ENCODE measurements at regions not wholly inside any gene's neighbourhood (a gene's known extent, or its start where the extent isn't known, plus 50 kb on each side); places are given as distances from the start of the nearest gene placed in this dataset.

DNA sequence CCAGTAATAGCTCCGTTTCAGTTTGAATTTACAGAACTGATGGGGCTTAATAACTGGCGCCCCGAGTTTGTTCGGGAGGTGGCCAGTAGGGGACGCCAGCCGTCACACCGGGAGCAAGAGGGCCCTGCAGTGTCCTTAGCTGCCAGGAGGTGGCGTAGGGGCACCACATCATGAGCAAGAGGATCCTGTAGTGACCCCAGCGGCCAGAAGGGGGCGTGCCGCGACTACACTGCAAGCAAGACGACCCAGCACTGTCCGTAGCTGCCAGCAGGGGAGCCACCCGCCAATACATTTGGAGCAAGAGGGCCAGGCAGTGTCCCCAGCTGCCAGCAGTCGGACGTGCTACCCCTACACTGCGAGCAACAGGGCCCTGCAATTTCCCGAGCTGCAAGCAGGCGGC lies 663.7 kb upstream of the B3GAT1 start:
- peak; percentile 1 for DNase-seq (ENCODE audit: low read depth)

GRCh38 chr11:135074397-135074998 lies 662.5 kb upstream of the B3GAT1 start:
- no peak for DNase-seq (ENCODE audit: low read depth)

DNA sequence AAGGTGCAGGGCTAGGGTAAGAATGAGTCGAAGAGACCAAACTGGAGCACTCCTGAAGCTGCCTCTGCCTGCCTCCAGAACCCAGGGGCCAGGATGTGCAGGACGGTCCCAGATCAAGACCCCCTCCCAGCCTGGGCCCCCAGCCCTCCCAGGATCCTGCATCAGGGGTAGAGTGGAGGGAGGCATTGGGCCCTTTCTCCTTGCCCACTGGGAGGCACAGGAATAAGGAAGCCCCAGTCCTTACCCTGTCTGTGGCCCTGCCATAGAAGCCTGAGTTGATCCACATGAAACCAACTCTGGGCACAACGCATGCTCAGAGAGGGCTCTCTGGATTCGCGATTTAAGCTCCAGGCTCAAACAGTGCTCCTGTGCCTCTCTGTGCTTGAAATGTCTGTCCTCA lies 661.8 kb upstream of the B3GAT1 start:
- no peak for DNase-seq (ENCODE audit: low read depth)

DNA sequence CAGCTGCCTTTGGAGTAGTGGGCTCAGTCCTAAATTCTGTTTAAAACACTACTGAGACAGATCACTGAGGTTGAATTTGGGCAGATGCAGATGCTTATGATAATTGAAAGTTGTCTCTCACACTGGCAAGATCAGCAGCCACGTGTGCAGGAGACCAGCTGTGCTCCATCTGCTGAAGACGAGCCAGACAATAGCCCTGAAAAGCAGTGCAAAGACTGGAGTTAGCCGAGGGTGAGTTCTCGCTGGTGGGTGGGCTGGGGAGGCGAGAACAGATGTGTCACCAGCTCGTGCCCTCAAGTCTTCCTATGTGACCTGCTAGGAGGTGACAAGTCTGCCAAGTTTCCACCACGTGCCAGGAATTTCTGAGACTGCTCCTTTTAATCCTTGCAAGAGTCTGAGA lies 661.3 kb upstream of the B3GAT1 start:
- DNase-seq (ENCODE audit: low read depth), result no peak

DNA sequence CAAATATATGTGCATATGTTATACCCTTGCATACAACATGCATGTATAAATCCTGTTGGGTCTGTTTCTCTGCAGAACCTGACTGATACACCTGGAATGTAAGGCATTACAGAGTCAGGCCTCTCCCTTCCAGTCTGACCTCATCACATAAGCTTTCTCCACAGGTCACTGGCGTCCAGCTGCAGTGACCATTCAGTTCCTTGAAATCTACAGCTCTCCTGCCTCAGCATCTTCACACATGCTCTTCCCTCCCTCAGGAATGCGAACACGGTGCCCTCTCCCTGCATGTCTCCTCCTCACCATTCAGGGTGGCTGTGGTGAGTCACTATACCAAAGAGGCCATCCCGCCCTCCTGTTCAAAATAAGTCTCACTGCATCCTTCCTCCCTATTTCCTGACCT lies 657.8 kb upstream of the B3GAT1 start:
- no peak for DNase-seq (ENCODE audit: low read depth)

DNA sequence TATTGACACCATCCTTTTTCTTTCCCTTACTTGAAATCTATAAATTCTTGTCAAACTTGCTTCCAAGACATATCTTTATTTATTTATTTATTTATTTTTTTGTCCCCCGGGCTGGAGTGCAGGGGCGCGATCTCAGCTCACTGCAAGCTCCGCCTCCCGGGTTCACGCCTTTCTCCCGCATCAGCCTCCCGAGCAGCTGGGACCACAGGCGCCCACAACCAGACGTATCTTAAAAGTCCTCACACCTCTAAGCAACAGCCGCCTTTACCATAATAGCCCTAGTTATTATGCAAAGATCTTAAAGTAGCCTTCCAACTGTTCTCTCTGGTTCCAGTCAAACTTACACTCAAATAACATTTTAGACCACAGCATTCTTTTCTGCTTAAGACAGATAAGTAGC lies 657.0 kb upstream of the B3GAT1 start:
- DNase-seq (ENCODE audit: low read depth), result no peak

- no peak for DNase-seq (ENCODE audit: low read depth)
Measured at GRCh38 chr11:135062994-135063393, 651.0 kb upstream of the B3GAT1 start.

- DNase-seq (ENCODE audit: low read depth), result no peak
Measured at GRCh38 chr11:135061166-135061565, 649.1 kb upstream of the B3GAT1 start.

DNA sequence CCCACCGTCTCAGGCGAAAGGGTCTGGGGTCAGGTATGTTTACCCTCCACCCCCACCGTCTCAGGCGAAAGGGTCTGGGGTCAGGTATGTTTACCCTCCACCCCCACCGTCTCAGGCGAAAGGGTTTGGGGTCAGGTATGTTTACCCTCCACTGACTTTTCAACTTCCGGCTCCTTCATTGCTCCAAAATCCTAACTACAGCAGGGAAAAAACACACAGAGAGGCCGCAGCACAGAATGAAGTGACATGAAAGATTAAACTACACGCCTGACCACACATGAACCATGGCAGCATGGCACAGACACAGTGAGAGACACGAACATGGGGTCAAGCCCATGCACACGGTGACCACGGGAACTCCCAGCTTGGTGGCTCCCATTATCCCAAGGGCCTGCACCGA lies 634.9 kb upstream of the B3GAT1 start:
- no peak for DNase-seq (ENCODE audit: low read depth)

- DNase-seq (ENCODE audit: low read depth), result no peak
Measured at GRCh38 chr11:135046556-135046955, 634.5 kb upstream of the B3GAT1 start.

- DNase-seq (ENCODE audit: low read depth), result no peak
Measured at GRCh38 chr11:135043434-135043833, 631.4 kb upstream of the B3GAT1 start.

- no peak for DNase-seq (ENCODE audit: low read depth)
Measured at GRCh38 chr11:135037828-135038227, 625.8 kb upstream of the B3GAT1 start.

GRCh38 chr11:135036488-135037297 lies 624.7 kb upstream of the B3GAT1 start:
- no peak for DNase-seq (ENCODE audit: low read depth)

DNA sequence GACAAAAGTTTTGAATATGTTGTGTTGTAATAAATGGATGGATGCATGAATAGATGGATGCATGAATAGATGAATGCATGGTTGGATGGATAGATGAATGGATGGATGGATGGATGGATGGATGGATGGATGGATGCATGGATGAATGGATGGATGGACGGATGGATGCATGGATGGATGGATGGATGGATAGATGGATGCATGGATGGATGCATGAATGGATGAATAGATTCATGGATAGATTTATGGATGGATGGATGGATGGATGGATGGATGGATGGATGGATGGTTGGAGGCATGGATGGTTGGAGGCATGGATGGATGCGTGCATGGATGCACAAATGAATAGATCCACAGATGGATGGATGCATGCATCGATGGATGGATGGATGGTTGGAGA lies 623.2 kb upstream of the B3GAT1 start:
- no peak for DNase-seq (ENCODE audit: low read depth)

DNA sequence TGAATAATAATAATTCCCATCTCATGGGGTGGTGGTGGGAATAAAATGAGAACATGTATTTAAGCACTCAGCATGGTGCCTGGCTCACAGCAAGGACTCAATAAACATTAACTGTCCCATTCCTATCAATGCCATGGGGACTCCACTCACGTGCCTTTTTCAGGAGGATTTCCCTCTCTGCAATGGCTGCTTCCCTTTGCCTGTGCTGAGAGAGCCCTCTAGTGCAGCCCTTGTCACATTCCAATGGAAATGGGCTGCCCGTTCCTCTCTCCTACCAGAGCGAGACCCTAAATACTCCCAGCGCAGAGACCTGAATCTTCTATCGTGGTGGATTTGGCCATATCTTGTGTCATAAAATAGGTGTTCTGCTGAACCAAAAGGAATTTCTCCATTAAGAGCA lies 621.5 kb upstream of the B3GAT1 start:
- no peak for DNase-seq (ENCODE audit: low read depth)

DNA sequence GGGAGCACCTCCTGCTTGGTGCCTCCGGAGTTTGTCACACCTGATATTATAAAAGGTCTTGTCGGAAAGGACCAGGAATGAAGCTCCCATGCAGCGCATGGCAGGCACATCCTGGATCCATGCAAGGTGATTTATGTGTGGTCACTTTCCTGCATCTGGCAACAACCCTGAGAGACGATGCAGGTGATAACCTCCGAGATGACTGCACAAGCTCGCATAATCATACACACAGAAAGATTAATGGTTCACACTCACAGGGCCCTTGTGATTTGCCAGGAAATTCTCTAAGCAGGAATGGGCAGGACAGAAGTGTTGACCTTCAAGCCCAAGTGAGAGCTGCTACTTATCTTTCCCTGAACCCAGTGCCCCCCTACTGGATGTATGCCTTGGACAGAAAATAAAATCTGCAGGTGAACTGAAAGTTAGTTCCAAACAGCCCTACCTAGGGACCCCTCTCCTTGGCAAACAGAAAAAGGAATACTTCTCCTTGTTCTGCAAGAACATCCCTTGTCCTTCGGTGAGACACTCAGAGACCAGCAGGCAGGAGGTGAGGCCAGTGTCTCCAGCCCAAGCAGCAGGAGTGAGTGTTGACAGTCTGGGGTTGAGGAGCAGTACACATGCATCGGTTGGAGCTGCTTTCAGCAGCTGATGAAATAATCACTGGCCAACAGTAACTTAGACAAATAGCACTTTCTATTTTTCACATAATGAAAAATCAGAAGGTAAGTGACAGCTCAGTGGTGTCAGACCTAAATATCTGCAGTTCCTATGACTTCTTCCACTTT lies 619.4 kb upstream of the B3GAT1 start:
- DNase-seq (ENCODE audit: low read depth), result no peak

DNA sequence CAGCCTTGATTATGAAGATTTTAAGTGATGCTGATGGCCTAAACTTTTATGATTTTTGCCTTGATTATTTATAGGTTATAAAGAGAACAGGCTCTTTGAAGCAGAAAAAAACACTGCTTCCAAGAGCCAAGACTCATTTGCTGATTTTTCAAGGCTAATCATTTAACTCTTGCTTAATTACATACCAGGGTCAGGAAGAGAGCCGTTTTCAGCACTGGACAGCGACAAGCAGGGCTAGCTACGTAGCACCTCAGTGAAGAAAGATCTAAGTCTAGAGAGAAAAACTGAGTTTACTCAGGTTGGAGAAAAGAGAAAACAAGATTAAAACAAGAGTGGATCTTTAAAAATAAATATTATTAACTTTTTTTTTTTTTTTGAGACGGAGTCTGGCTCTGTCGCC lies 615.4 kb upstream of the B3GAT1 start:
- no peak for DNase-seq (ENCODE audit: low read depth)

GRCh38 chr11:135023499-135023898 lies 611.5 kb upstream of the B3GAT1 start:
- no peak for DNase-seq (ENCODE audit: low read depth)

GRCh38 chr11:135022454-135022853 lies 610.4 kb upstream of the B3GAT1 start:
- DNase-seq (ENCODE audit: low read depth), result no peak

GRCh38 chr11:135019899-135020298 lies 607.9 kb upstream of the B3GAT1 start:
- DNase-seq (ENCODE audit: low read depth), result no peak

GRCh38 chr11:135019343-135019871 lies 607.4 kb upstream of the B3GAT1 start:
- no peak for DNase-seq (ENCODE audit: low read depth)

DNA sequence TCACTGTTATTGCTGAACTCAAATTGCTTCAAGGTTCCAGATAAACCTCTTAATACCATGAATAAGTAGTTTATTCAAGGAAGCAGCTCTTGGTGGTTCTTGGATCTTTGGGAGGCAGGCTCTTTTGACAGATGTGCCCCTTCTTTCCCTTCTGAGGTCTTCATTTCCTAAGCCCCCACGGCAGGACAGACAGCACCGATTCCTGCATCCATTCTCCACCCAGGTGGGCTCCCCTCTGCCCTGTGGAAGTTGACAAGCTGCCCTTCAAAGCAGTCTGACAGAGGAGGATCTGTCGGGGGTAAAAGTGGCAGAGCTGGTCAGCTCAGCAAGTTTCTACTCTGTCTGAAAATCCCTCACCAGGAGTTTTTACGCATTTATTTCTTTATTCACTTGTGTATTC lies 605.3 kb upstream of the B3GAT1 start:
- no peak for DNase-seq (ENCODE audit: low read depth)

GRCh38 chr11:135015966-135016365 lies 603.9 kb upstream of the B3GAT1 start:
- no peak for DNase-seq (ENCODE audit: low read depth)

Measured in stimulated activated CD4-positive, alpha-beta T cell treated with anti-CD3 and anti-CD28 coated beads, Interleukin-2, amount 100 ng/mL, for 4 hours (primary cell).